ENCODE measurements at regions not wholly inside any gene's neighbourhood (a gene's known extent, or its start where the extent isn't known, plus 50 kb on each side); places are given as distances from the start of the nearest gene placed in this dataset.
"Not testable (repeated sequence)": the region's sequence is repeated elsewhere in the genome, so short reads cannot be mapped to it uniquely, and the experiment has no call there.

GRCh38 chr15:81776976-81777375 lies 268.8 kb downstream of the MEX3B start:
- no peak for TF ChIP-seq EZH2phosphoT487 (IDR thresholded peaks at IDR 0.05; ENCODE audit: low read depth, severe bottlenecking, unreplicated experiment)
- TF ChIP-seq CTCF (IDR thresholded peaks at IDR 0.05; ENCODE audit: poor library complexity) = no peak
- TF ChIP-seq EZH2 (IDR thresholded peaks at IDR 0.05; ENCODE audit: borderline replicate concordance) = no peak
- H3K4me1 ChIP-seq (ENCODE audit: insufficient read depth) = no peaks in the 10 kb centered on the region
- no peaks in the 10 kb centered on the region for H3K9me2 ChIP-seq (replicated peaks; ENCODE audit: insufficient read depth)
- H3K79me2 ChIP-seq = no peaks in the 10 kb centered on the region
- no peak overlapping the region for H3K4me2 ChIP-seq
- H3K27ac ChIP-seq = no peak overlapping the region
- DNase-seq (ENCODE audit: low spot score) = no peak
- 89% methylated on average over 7 of the region's 7 CpGs for WGBS (ENCODE audit: low lambda C conversion rate, missing lambda C conversion rate)
- no peaks in the 10 kb centered on the region for H3K36me3 ChIP-seq (replicated peaks; ENCODE audit: insufficient read depth, low read depth)
- no peaks in the 10 kb centered on the region for H3K27me3 ChIP-seq
- no peaks in the 10 kb centered on the region for H3K9me3 ChIP-seq (ENCODE audit: low read depth)
- no peak overlapping the region for H3K4me3 ChIP-seq
- no peak overlapping the region for H2AFZ ChIP-seq
- no peaks in the 10 kb centered on the region for H4K20me1 ChIP-seq (ENCODE audit: insufficient read depth, poor library complexity, severe bottlenecking)

- H3K9me2 ChIP-seq (replicated peaks; ENCODE audit: insufficient read depth); H3K27me3 ChIP-seq; H3K27ac ChIP-seq; DNase-seq (ENCODE audit: low spot score); H4K20me1 ChIP-seq (ENCODE audit: insufficient read depth, poor library complexity, severe bottlenecking); H3K4me3 ChIP-seq; H3K36me3 ChIP-seq (replicated peaks; ENCODE audit: insufficient read depth, low read depth); H3K4me1 ChIP-seq (ENCODE audit: insufficient read depth); H3K79me2 ChIP-seq; H2AFZ ChIP-seq; H3K4me2 ChIP-seq; H3K9me3 ChIP-seq (ENCODE audit: low read depth): not testable (repeated sequence)
- 100% methylated on average over 4 of the region's 4 CpGs for WGBS (ENCODE audit: low lambda C conversion rate, missing lambda C conversion rate)
These were observed 270.0 kb downstream of the MEX3B start for GRCh38 chr15:81775779-81776178.

- no peak overlapping the region for H2AFZ ChIP-seq
- H3K4me2 ChIP-seq = no peak overlapping the region
- H3K36me3 ChIP-seq (replicated peaks; ENCODE audit: insufficient read depth, low read depth) = no peaks in the 10 kb centered on the region
- no peak for DNase-seq (ENCODE audit: low spot score)
- H3K4me3 ChIP-seq = no peak overlapping the region
- no peaks in the 10 kb centered on the region for H3K9me2 ChIP-seq (replicated peaks; ENCODE audit: insufficient read depth)
- H3K27ac ChIP-seq = no peak overlapping the region
- H3K9me3 ChIP-seq (ENCODE audit: low read depth) = no peaks in the 10 kb centered on the region
- H3K79me2 ChIP-seq = no peaks in the 10 kb centered on the region
- H3K4me1 ChIP-seq (ENCODE audit: insufficient read depth) = no peaks in the 10 kb centered on the region
- H3K27me3 ChIP-seq = no peaks in the 10 kb centered on the region
- H4K20me1 ChIP-seq (ENCODE audit: insufficient read depth, poor library complexity, severe bottlenecking) = no peaks in the 10 kb centered on the region
- no peak for TF ChIP-seq CTCF (IDR thresholded peaks at IDR 0.05; ENCODE audit: poor library complexity)
- TF ChIP-seq EZH2phosphoT487 (IDR thresholded peaks at IDR 0.05; ENCODE audit: low read depth, severe bottlenecking, unreplicated experiment) = no peak
- TF ChIP-seq EZH2 (IDR thresholded peaks at IDR 0.05; ENCODE audit: borderline replicate concordance) = no peak
These were observed 271.5 kb downstream of the MEX3B start for GRCh38 chr15:81774309-81774708.

GRCh38 chr15:81768773-81769172 lies 277.0 kb downstream of the MEX3B start:
- DNase-seq (ENCODE audit: low spot score) = no peak
- no peaks in the 10 kb centered on the region for H3K36me3 ChIP-seq (replicated peaks; ENCODE audit: insufficient read depth, low read depth)
- TF ChIP-seq EZH2 (IDR thresholded peaks at IDR 0.05; ENCODE audit: borderline replicate concordance) (no peak), EZH2phosphoT487 (IDR thresholded peaks at IDR 0.05; ENCODE audit: low read depth, severe bottlenecking, unreplicated experiment) (no peak), CTCF (IDR thresholded peaks at IDR 0.05; ENCODE audit: poor library complexity) (no peak)
- no peak overlapping the region for H2AFZ ChIP-seq
- H3K9me3 ChIP-seq (ENCODE audit: low read depth) = no peaks in the 10 kb centered on the region
- no peak overlapping the region for H3K4me2 ChIP-seq
- no peaks in the 10 kb centered on the region for H3K9me2 ChIP-seq (replicated peaks; ENCODE audit: insufficient read depth)
- H4K20me1 ChIP-seq (ENCODE audit: insufficient read depth, poor library complexity, severe bottlenecking) = no peaks in the 10 kb centered on the region
- no peak overlapping the region for H3K27ac ChIP-seq
- no peaks in the 10 kb centered on the region for H3K79me2 ChIP-seq
- 97% methylated on average over 2 of the region's 2 CpGs for whole genome bisulfite sequencing (ENCODE audit: low lambda C conversion rate, missing lambda C conversion rate)
- H3K27me3 ChIP-seq = no peaks in the 10 kb centered on the region
- no peaks in the 10 kb centered on the region for H3K4me1 ChIP-seq (ENCODE audit: insufficient read depth)
- H3K4me3 ChIP-seq = no peak overlapping the region

Data from hepatocyte (in vitro differentiated cells).